K562 (cell line): ENCODE measurements at regions not wholly inside any gene's neighbourhood (a gene's known extent, or its start where the extent isn't known, plus 50 kb on each side); places are given as distances from the start of the nearest gene placed in this dataset.

Experiments
- ATAC-seq: fragments of 200-7000 bp; cut with Tn5 transposase; 3 replicates; pipeline ENCODE4 v1.9.1; 2020; ENCODE audit warnings: moderate library complexity
- BruUV-seq: library from RNA; stranded (reverse); fragments of 400-500 nt; replicated peaks from 2 replicates; lab custom pipeline; 2021; lab: Mats Ljungman, UMichigan
- CTCF ChIA-PET: fragments of 300-600 bp; formaldehyde crosslinking; extraction: SDS; loops from one replicate; lab custom pipeline; 2021; ENCODE audit warnings: low intra/inter-chr PET ratio; lab: Yijun Ruan, JAX
- POLR2A ChIA-PET: fragments of 300-600, 350-650 bp; sonication (Branson Sonifier 250); formaldehyde crosslinking; extraction: SDS; loops from one replicate; lab custom pipeline; 2021; ENCODE audit warnings: antibody characterized with exemption, inconsistent platforms; lab: Yijun Ruan, JAX
- DNase-seq, 4 experiments: peaks; one replicate each; pipeline versions ENCODE4 v3.0.0 to v3.0.0-alpha.2; 2011 to 2018; ENCODE audit warnings: low spot score in 3 of 4, mixed read lengths in 3 of 4; ENCODE audit errors: extremely low read depth in 1 of 4
- FAIRE-seq: peaks from 2 replicates; lab custom pipeline; 2011; peaks lifted over from hg19 to GRCh38; lab: Jason Lieb, UNC
- H2AFZ ChIP-seq: 2 replicates; pipeline ENCODE4 v1.6.0; 2011; ENCODE audit warnings: low read depth, low read length, control low read depth, inconsistent platforms
- H3K27ac ChIP-seq: fragments of 200-600 bp; 3 replicates; pipeline ENCODE4 v1.8.0; 2011; ENCODE audit warnings: low read depth, mild to moderate bottlenecking, control low read depth, inconsistent platforms, low read length, moderate library complexity, mixed read lengths; ENCODE audit errors: extremely low read depth
- H3K27me3 ChIP-seq, 2 experiments: fragments of 300-600 bp in 1 of 2; 2 replicates in 1 of 2; 3 replicates in 1 of 2; pipeline versions ENCODE4 v1.6.0 to v1.8.0; 2011; ENCODE audit warnings: inconsistent platforms in 2 of 2, low read length in 2 of 2, mild to moderate bottlenecking in 1 of 2, mixed read lengths in 1 of 2, moderate library complexity in 1 of 2; ENCODE audit not compliant: control insufficient read depth in 2 of 2, insufficient read depth in 2 of 2
- H3K36me3 ChIP-seq: fragments of 300-600 bp; 3 replicates; pipeline ENCODE4 v1.8.0; 2011; ENCODE audit warnings: mild to moderate bottlenecking, low read length, inconsistent platforms; ENCODE audit not compliant: control insufficient read depth, insufficient read depth
- H3K4me1 ChIP-seq, 2 experiments: fragments of 200-600 bp in 1 of 2; replicated peaks in 1 of 2; 2 replicates in 1 of 2; 3 replicates in 1 of 2; pipeline versions ENCODE4 v1.5.1 to v1.8.0; 2011; ENCODE audit warnings: inconsistent platforms in 2 of 2, low read length in 2 of 2, mild to moderate bottlenecking in 1 of 2, mixed read lengths in 1 of 2, moderate library complexity in 1 of 2; ENCODE audit not compliant: control insufficient read depth in 2 of 2, insufficient read depth in 2 of 2
- H3K4me2 ChIP-seq: 2 replicates; pipeline ENCODE4 v1.6.1; 2011; ENCODE audit warnings: low read length, control low read depth, inconsistent platforms, mixed read lengths; ENCODE audit not compliant: insufficient read depth
- H3K4me3 ChIP-seq: fragments of 200-600 bp; sonication (generic), shearing (Covaris generic); 2 replicates; pipeline ENCODE4 v1.5.1; 2016; ENCODE audit warnings: control low read depth, inconsistent platforms
- H3K79me2 ChIP-seq: fragments of 200-600 bp; 3 replicates; pipeline ENCODE4 v1.8.0; 2011; ENCODE audit warnings: low read length, inconsistent platforms; ENCODE audit not compliant: control insufficient read depth, insufficient read depth
- H3K9ac ChIP-seq, 2 experiments: 2 replicates each; pipeline versions ENCODE4 v1.6.0 to v1.6.1; 2011; ENCODE audit warnings: low read depth in 2 of 2, low read length in 2 of 2, control low read depth in 1 of 2, inconsistent platforms in 1 of 2, mild to moderate bottlenecking in 1 of 2, mixed read lengths in 1 of 2; ENCODE audit not compliant: insufficient read depth in 1 of 2
- H3K9me1 ChIP-seq: one replicate; pipeline ENCODE4 v1.6.0; 2011; ENCODE audit warnings: inconsistent platforms, mild to moderate bottlenecking, low read length, moderate library complexity; ENCODE audit not compliant: control insufficient read depth, insufficient read depth
- H3K9me3 ChIP-seq: replicated peaks from 2 replicates; pipeline ENCODE4 v1.5.1; 2011; ENCODE audit warnings: low read depth, low read length, inconsistent platforms; ENCODE audit not compliant: control insufficient read depth, insufficient read depth
- H4K20me1 ChIP-seq: replicated peaks from 2 replicates; pipeline ENCODE4 v1.6.1; 2011; ENCODE audit warnings: low read length, inconsistent platforms, mixed read lengths; ENCODE audit not compliant: control insufficient read depth, insufficient read depth
- CEBPG ChIP-seq, 3 experiments: fragments of 200-800 bp in 1 of 3; sonication (Bioruptor generic) in 1 of 3; sonication (generic) in 1 of 3; formaldehyde crosslinking in 1 of 3; IDR thresholded peaks in 2 of 3; conservative IDR thresholded peaks in 1 of 3; 2 replicates each; pipeline versions ENCODE4 v1.6.1 to v1.8.0; 2016 to 2022; ENCODE audit warnings: missing compliant biosample characterization in 2 of 3, missing genetic modification characterization in 2 of 3, mild to moderate bottlenecking in 1 of 3, missing genetic modification reagents in 1 of 3
- DDX20 ChIP-seq: fragments of 450-650 bp; IDR thresholded peaks from 2 replicates; pipeline ENCODE4 v1.6.1; 2016; ENCODE audit warnings: missing genetic modification characterization, low read depth, mild to moderate bottlenecking, missing compliant biosample characterization, moderate library complexity
- FOXJ3 ChIP-seq: sonication (generic); formaldehyde crosslinking; IDR thresholded peaks from 2 replicates; pipeline ENCODE4 v1.4.0; 2020; ENCODE audit warnings: mild to moderate bottlenecking, missing genetic modification reagents
- GATAD2A ChIP-seq: fragments of 450-650 bp; IDR thresholded peaks from 2 replicates; pipeline ENCODE4 v1.6.1; 2017
- HOXB6 ChIP-seq: fragments of 250-450 bp; sonication (Bioruptor Pico); IDR thresholded peaks from 2 replicates; pipeline ENCODE4 v1.5.1; 2022; ENCODE audit warnings: mild to moderate bottlenecking, borderline replicate concordance
- PHF20 ChIP-seq: fragments of 450-650 bp; IDR thresholded peaks from 2 replicates; pipeline ENCODE4 v1.6.1; 2018; ENCODE audit not compliant: partially characterized antibody
- PHTF2 ChIP-seq: fragments of 250-450 bp; sonication (Bioruptor Pico); IDR thresholded peaks from 2 replicates; pipeline ENCODE4 v1.5.0; 2021; ENCODE audit warnings: mild to moderate bottlenecking
- POLR2A ChIP-seq: fragments of 450-650 bp; conservative IDR thresholded peaks from 2 replicates; pipeline ENCODE4 v1.6.1; 2016
- RB1 ChIP-seq: fragments of 450-650 bp; IDR thresholded peaks from 2 replicates; pipeline ENCODE4 v1.6.1; 2017; ENCODE audit warnings: low read depth, mild to moderate bottlenecking
- RHOXF2B ChIP-seq: fragments of 250-450 bp; sonication (Bioruptor Pico); conservative IDR thresholded peaks from 2 replicates; pipeline ENCODE4 v1.5.1; 2021
- RUNX1 ChIP-seq: sonication (generic); IDR thresholded peaks from 2 replicates; pipeline ENCODE4 v1.6.1; 2016; ENCODE audit warnings: antibody characterized with exemption, low read depth
- SAFB ChIP-seq: fragments of 200-400 bp; formaldehyde crosslinking; IDR thresholded peaks from 2 replicates; pipeline ENCODE4 v1.6.1; 2017; ENCODE audit warnings: low read depth, low read length, borderline replicate concordance
- WGBS: fragments of 100-300 bp; shearing (Covaris generic); methylation state at CpG from one replicate; pipeline ENCODE4 v1.1.6; 2016; ENCODE audit warnings: low coverage, mixed read lengths; ENCODE audit not compliant: insufficient coverage; ENCODE audit errors: missing lambda C conversion rate; 5-methylcytosine and 5-hydroxymethylcytosine counted together
- in situ Hi-C: fragments of 300-500 bp; cut with MboI; formaldehyde crosslinking; loops from 4 replicates; pipeline ENCODE4 v1.15.0; 2018; ENCODE audit warnings: inconsistent platforms, mixed read lengths
- intact Hi-C: fragments of 100-400 bp; cut with micrococcal nuclease; formaldehyde crosslinking; loops from 2 replicates; pipeline ENCODE4 v1.14.2; 2022
- TF ChIP-seq, protein P1 (sequence below): fragments of 250-450 bp; sonication (Bioruptor Pico); IDR thresholded peaks from 2 replicates; pipeline ENCODE4 v1.6.1; 2021; ENCODE audit warnings: mild to moderate bottlenecking
- TF ChIP-seq, protein P2 (sequence below): fragments of 450-650 bp; IDR thresholded peaks from 2 replicates; pipeline ENCODE4 v1.6.1; 2014; ENCODE audit warnings: low read depth, mild to moderate bottlenecking, moderate library complexity, borderline replicate concordance
- TF ChIP-seq, protein P3 (sequence below): sonication (generic); formaldehyde crosslinking; IDR thresholded peaks from 2 replicates; pipeline ENCODE4 v1.5.0; 2020; ENCODE audit warnings: missing genetic modification reagents

DNA sequence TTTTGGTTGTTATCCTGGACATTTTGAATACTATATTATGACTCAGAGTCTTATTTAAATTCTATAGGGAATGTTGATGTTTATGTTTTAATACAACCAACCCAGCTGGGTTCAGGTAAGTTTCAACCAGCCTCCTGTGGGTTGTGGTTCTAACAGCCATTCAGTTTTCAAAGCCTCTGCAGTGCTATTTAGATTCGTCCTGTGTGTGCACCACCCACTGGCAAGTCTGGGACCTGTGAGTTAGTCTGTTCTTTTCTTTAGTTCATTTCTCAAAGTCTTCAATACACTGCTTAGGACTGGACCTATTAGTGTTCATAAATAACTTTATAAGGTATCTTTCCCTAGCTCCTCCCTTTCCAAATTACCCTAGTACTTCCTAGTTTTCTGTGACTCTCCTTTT, 170.6 kb downstream of the TMEM132E start:
- Histone ChIP-seq H3K4me2 (no peak overlapping the region), H2AFZ (no peak overlapping the region), H3K27ac (no peak overlapping the region), H3K9me3 (no peaks in the 10 kb centered on the region), H3K27me3 (peaks cover 0 to 3% of the 10 kb centered on the region in 2 experiments; a peak in 2 of 5 replicates), H3K9me1 (no peaks in the 10 kb centered on the region), H3K9ac (no peak overlapping the region), H3K4me3 (no peak overlapping the region), H3K36me3 (no peaks in the 10 kb centered on the region), H4K20me1 (no peaks in the 10 kb centered on the region), H3K4me1 (no peaks in the 10 kb centered on the region), H3K79me2 (no peaks in the 10 kb centered on the region)
- BruUV-seq = no TSS peak
- POLR2A ChIA-PET = no interaction called here
- in situ Hi-C loops = no loop called here
- intact Hi-C loops = no loop called here
- DNase-seq = no peak
- 0% methylated on average over 1 of the region's 1 CpG for WGBS
- FAIRE-seq = no peak
- no peak for TF ChIP-seq RUNX1
- no peak for TF ChIP-seq HOXB6 (CRISPR knock-in tag)
- TF ChIP-seq POLR2A = no peak
- TF ChIP-seq CEBPG (CRISPR knock-in tag; IDR thresholded peaks at IDR 0.05) = no peak
- TF ChIP-seq CEBPG (tag; conservative IDR thresholded peaks at IDR 0.05 in 1 of 2, IDR thresholded peaks at IDR 0.05 in 1 of 2) = no peak
- no peak for TF ChIP-seq DDX20
- CTCF ChIA-PET = no interaction called here
- no peak for ATAC-seq

DNA sequence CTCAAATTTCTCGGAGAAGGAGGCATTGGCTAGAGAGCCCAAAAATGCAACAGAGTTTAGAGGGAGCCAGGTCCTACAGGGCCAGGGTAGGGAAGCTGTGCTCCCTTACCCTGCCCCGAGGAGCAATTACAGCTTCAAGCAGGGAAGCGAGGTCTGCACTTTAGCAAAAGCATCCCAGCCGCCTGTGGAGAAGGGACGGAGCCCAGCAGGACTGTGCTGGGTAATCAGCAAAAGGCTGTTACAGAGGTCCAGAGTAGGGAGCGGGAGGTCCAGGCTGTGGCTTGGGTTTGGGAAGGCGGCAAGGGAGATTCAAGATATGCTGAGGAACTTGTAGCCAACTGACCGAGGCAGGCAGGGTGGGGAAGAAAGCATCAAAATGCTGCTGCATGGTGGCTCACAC, 162.6 kb downstream of the TMEM132E start:
- H3K27ac ChIP-seq = no peak overlapping the region
- TF ChIP-seq RB1 (no peak), FOXJ3 (CRISPR knock-in tag) (no peak), RHOXF2B (CRISPR knock-in tag) (no peak), GATAD2A (no peak), PHF20 (no peak), SAFB (no peak), PHTF2 (CRISPR knock-in tag) (no peak)
- TF ChIP-seq, protein P1, sequence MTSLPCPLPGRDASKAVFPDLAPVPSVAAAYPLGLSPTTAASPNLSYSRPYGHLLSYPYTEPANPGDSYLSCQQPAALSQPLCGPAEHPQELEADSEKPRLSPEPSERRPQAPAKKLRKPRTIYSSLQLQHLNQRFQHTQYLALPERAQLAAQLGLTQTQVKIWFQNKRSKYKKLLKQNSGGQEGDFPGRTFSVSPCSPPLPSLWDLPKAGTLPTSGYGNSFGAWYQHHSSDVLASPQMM (CRISPR knock-in tag) = no peak
- TF ChIP-seq, protein P2, sequence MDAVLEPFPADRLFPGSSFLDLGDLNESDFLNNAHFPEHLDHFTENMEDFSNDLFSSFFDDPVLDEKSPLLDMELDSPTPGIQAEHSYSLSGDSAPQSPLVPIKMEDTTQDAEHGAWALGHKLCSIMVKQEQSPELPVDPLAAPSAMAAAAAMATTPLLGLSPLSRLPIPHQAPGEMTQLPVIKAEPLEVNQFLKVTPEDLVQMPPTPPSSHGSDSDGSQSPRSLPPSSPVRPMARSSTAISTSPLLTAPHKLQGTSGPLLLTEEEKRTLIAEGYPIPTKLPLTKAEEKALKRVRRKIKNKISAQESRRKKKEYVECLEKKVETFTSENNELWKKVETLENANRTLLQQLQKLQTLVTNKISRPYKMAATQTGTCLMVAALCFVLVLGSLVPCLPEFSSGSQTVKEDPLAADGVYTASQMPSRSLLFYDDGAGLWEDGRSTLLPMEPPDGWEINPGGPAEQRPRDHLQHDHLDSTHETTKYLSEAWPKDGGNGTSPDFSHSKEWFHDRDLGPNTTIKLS = no peak
- TF ChIP-seq, protein P3, sequence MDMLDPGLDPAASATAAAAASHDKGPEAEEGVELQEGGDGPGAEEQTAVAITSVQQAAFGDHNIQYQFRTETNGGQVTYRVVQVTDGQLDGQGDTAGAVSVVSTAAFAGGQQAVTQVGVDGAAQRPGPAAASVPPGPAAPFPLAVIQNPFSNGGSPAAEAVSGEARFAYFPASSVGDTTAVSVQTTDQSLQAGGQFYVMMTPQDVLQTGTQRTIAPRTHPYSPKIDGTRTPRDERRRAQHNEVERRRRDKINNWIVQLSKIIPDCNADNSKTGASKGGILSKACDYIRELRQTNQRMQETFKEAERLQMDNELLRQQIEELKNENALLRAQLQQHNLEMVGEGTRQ = no peak

More for the DNA sequence above, 162.6 kb downstream of the TMEM132E start:
- no peak for ATAC-seq
- Histone ChIP-seq H3K9me3 (no peaks in the 10 kb centered on the region), H3K27me3 (peaks cover 0 to 11% of the 10 kb centered on the region in 2 experiments; a peak in 1 of 5 replicates), H3K36me3 (no peaks in the 10 kb centered on the region), H2AFZ (no peak overlapping the region), H4K20me1 (no peaks in the 10 kb centered on the region), H3K4me3 (no peak overlapping the region), H3K9ac (no peak overlapping the region), H3K9me1 (no peaks in the 10 kb centered on the region), H3K79me2 (no peaks in the 10 kb centered on the region), H3K4me1 (no peaks in the 10 kb centered on the region), H3K4me2 (no peak overlapping the region)
- DNase-seq = no peak
- 0% methylated on average over 8 of the region's 8 CpGs for WGBS
- in situ Hi-C loops (no loop called here), intact Hi-C loops (no loop called here)
- CTCF ChIA-PET = no interaction called here
- POLR2A ChIA-PET = no interaction called here
- no TSS peak for BruUV-seq
- FAIRE-seq = no peak
